ENCODE measurements at regions not wholly inside any gene's neighbourhood (a gene's known extent, or its start where the extent isn't known, plus 50 kb on each side); places are given as distances from the start of the nearest gene placed in this dataset.
"Not testable (repeated sequence)": the region's sequence is repeated elsewhere in the genome, so short reads cannot be mapped to it uniquely, and the experiment has no call there.

GRCh38 chr13:79987323-79987722, 353.6 kb downstream of the SPRY2 start:
- peaks cover 17% of the 10 kb centered on the region for H3K4me1 Mint-ChIP-seq
- peaks cover 5% of the 10 kb centered on the region for H3K36me3 Mint-ChIP-seq (ENCODE audit: low read depth)
- peaks cover 10% of the 10 kb centered on the region for H3K9me3 Mint-ChIP-seq

GRCh38 chr13:79986890-79987289, 354.0 kb downstream of the SPRY2 start:
- TF ChIP-seq, protein P1, sequence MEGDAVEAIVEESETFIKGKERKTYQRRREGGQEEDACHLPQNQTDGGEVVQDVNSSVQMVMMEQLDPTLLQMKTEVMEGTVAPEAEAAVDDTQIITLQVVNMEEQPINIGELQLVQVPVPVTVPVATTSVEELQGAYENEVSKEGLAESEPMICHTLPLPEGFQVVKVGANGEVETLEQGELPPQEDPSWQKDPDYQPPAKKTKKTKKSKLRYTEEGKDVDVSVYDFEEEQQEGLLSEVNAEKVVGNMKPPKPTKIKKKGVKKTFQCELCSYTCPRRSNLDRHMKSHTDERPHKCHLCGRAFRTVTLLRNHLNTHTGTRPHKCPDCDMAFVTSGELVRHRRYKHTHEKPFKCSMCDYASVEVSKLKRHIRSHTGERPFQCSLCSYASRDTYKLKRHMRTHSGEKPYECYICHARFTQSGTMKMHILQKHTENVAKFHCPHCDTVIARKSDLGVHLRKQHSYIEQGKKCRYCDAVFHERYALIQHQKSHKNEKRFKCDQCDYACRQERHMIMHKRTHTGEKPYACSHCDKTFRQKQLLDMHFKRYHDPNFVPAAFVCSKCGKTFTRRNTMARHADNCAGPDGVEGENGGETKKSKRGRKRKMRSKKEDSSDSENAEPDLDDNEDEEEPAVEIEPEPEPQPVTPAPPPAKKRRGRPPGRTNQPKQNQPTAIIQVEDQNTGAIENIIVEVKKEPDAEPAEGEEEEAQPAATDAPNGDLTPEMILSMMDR (conservative IDR thresholded peaks at IDR 0.05): no peak
- peaks cover 6% of the 10 kb centered on the region for H3K36me3 Mint-ChIP-seq (ENCODE audit: low read depth)

More at GRCh38 chr13:79987323-79987722, 353.6 kb downstream of the SPRY2 start:
- no peak for DNase-seq (ENCODE audit: low read depth, low spot score)
- TF ChIP-seq, protein P1 (conservative IDR thresholded peaks at IDR 0.05): no peak
- Mint-ChIP-seq H3K27me3 (ENCODE audit: low read depth) (no peaks in the 10 kb centered on the region), H3K4me3 (no peak overlapping the region), H3K27ac (ENCODE audit: unreplicated experiment) (no peak overlapping the region)

GRCh38 chr13:79974935-79975650, 365.8 kb downstream of the SPRY2 start:
- not testable (repeated sequence) for H3K4me3 Mint-ChIP-seq; H3K27ac Mint-ChIP-seq (ENCODE audit: unreplicated experiment); DNase-seq (ENCODE audit: low read depth, low spot score); H3K4me1 Mint-ChIP-seq; H3K27me3 Mint-ChIP-seq (ENCODE audit: low read depth)
- Mint-ChIP-seq H3K9me3 (peaks cover 32% of the 10 kb centered on the region), H3K36me3 (ENCODE audit: low read depth) (peaks cover 49% of the 10 kb centered on the region)

More at GRCh38 chr13:79986890-79987289, 354.0 kb downstream of the SPRY2 start:
- Mint-ChIP-seq H3K27ac (ENCODE audit: unreplicated experiment) (no peak overlapping the region), H3K27me3 (ENCODE audit: low read depth) (no peaks in the 10 kb centered on the region), H3K9me3 (peaks cover 10% of the 10 kb centered on the region), H3K4me1 (peaks cover 17% of the 10 kb centered on the region), H3K4me3 (no peak overlapping the region)
- no peak for DNase-seq (ENCODE audit: low read depth, low spot score)

DNA sequence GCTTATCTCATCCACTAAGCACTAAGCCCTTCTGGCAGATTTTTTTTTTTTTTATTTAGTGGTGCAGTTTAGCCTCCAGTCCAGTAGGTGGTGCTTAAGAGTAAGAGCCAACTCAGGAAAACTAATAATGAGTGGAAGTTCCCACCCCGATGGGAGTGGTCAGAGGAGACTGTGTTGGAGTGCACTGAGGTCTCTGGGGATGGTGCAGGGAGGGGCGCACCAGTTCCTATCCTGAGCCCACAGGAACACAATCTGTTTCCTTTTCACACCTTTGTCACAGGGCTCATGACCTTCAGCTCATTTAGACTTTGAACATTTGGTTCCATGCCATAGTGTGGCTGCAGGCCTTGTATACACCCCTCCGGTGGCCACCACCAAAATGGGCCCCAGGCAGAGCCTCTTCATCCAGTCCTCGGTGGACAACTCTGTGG, 367.4 kb downstream of the SPRY2 start:
- H3K27me3 Mint-ChIP-seq (ENCODE audit: low read depth): no peaks in the 10 kb centered on the region
- H3K9me3 Mint-ChIP-seq: peaks cover 29% of the 10 kb centered on the region
- peak overlapping the region; percentile 61 for H3K27ac Mint-ChIP-seq (ENCODE audit: unreplicated experiment)
- peaks cover 44% of the 10 kb centered on the region for H3K36me3 Mint-ChIP-seq (ENCODE audit: low read depth)
- TF ChIP-seq, protein P1 (conservative IDR thresholded peaks at IDR 0.05): peak; percentile 62
- no peak for DNase-seq (ENCODE audit: low read depth, low spot score)
- no peaks in the 10 kb centered on the region for H3K4me1 Mint-ChIP-seq
- no peak overlapping the region for H3K4me3 Mint-ChIP-seq

- TF ChIP-seq, protein P1 (conservative IDR thresholded peaks at IDR 0.05): no peak
- peaks cover 32% of the 10 kb centered on the region for H3K36me3 Mint-ChIP-seq (ENCODE audit: low read depth)
- H3K27me3 Mint-ChIP-seq (ENCODE audit: low read depth): no peaks in the 10 kb centered on the region
- H3K4me3 Mint-ChIP-seq: no peak overlapping the region
- H3K27ac Mint-ChIP-seq (ENCODE audit: unreplicated experiment): no peak overlapping the region
- no peak for DNase-seq (ENCODE audit: low read depth, low spot score)
- H3K9me3 Mint-ChIP-seq: peaks cover 20% of the 10 kb centered on the region
- peaks cover under 1% of the 10 kb centered on the region for H3K4me1 Mint-ChIP-seq
Observed at GRCh38 chr13:79972066-79972569, 368.8 kb downstream of the SPRY2 start.

DNA sequence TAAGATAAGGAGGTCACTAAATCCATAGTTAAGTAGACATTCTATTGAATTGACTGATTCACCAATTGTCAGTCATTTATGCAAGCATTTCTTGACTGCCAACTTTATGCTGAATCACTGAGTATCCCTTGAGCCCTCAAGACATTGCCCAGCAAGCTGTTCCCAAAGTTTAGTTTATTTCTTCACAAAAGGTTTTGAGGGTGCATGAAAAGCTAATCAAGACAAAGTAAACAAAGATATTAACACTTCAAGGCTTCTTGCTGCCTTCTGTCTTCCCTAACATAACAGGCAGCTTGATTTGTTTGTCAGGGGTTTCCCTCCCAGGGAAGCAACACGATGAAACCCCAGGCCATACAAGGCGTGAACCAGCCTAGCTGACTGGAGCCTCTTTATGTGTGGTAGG, 374.4 kb downstream of the SPRY2 start:
- TF ChIP-seq, protein P1 (conservative IDR thresholded peaks at IDR 0.05): no peak
- Mint-ChIP-seq H3K36me3 (ENCODE audit: low read depth) (peaks cover 19% of the 10 kb centered on the region), H3K4me1 (peaks cover 11% of the 10 kb centered on the region), H3K27ac (ENCODE audit: unreplicated experiment) (no peak overlapping the region), H3K27me3 (ENCODE audit: low read depth) (no peaks in the 10 kb centered on the region), H3K9me3 (peaks cover 16% of the 10 kb centered on the region), H3K4me3 (no peak overlapping the region)
- no peak for DNase-seq (ENCODE audit: low read depth, low spot score)

Measured in neural crest cell (in vitro differentiated cells).